ENCODE measurements at regions not wholly inside any gene's neighbourhood (a gene's known extent, or its start where the extent isn't known, plus 50 kb on each side); places are given as distances from the start of the nearest gene placed in this dataset.

GRCh38 chr5:52668544-52669185 lies 119.1 kb upstream of the ITGA1 start:
- in situ Hi-C loops (cut with MboI; ENCODE audit: low sequenced_read_pairs), result no loop called here

DNA sequence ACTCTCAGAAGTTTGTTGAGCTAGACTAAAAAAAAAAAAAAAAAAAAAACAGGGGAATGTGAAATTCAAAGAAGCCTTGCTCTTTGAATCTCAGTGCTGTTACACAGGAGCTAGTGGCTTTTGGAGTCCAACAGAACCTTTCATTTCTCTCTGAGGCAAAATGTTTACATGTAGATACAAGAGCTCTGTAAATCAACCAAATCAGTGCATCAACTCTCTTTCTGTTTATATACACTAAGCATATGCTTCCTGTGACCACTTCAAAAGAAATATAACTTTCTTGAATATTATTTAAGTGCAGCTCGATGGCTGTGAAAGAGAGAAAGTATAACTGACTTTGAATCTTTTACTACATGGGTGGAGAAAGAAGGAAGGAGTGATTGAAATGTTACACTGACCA lies 115.3 kb upstream of the ITGA1 start:
- in situ Hi-C loops (cut with MboI; ENCODE audit: low sequenced_read_pairs), result no loop called here

DNA sequence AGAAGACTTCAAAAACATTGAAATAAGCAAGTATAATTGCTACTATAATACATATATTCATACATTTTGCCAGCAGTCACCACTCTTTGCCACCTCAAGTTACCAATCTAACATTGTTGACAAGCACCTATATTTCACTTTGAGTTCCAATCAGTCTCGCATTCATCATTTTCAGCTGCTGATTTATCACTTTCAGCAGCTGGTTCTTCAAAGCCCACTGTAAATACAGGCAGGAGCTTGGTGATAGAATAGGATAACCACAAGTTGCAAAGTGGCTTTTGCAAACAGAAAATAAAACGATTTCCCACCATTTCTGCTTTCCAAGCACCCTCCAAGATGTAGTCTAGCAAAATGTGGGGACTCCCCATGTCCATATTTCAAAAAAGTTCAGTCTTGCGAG lies 114.2 kb upstream of the ITGA1 start:
- in situ Hi-C loops (cut with MboI; ENCODE audit: low sequenced_read_pairs), result no loop called here

DNA sequence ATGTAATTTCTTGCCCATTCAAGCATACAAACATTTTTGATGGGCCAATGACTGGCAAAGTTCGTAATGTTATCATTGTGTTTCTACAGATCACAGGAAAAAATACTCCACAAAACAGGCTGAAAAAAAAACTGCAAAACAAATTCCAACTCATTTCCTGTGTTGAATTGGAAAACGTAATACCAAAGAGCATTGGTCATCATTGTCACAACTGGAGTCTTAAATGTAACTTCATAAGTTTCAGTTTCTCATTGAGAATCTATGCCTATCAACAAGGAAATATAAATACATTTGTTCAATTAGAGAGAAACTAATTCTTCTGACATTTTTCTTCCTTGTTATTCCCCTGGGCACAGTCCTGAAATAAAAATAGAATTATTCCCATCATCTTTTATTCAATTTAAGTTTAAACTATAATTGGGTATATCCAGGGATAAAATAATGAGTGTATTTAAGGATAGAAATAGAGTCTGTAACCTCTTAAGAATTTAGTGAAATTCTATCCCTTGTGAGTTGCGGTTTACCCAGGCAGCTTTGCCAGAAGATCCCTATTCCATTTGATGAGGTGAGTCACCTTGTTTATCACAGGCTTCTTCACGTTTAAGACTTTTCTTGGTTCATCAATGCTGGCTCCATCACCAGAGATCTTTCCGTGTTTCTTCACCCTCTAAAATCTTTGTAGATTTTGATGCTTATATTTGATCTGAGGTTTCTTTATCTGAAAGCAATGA lies 112.7 kb upstream of the ITGA1 start:
- in situ Hi-C loops (cut with MboI; ENCODE audit: low sequenced_read_pairs), result loop anchor here (25.0 kb wide), 1 partner anchor 237 kb away; no protein-coding TSS in a partner anchor

DNA sequence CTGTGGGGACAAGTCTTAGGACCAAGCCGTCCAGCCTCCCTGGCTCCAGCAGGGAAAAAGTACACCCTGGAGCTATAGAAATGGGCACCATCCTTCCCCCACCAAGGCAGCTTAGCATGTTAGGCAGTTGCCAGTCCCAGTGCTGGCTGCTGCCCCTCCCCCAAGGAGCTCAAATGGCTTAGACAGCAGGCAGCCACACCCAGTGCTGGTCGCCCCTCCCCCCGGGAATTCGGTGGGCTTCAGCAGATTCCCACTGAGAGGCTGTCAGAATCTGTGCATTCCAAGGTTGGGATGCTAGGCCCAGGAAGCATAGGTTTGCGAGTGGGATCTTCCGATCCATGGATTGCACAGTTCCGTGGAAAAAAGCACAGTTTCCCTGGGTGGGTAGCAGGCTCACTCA lies 105.2 kb upstream of the ITGA1 start:
- in situ Hi-C loops (cut with MboI; ENCODE audit: low sequenced_read_pairs), result loop anchor here (25.0 kb wide), 1 partner anchor 230 kb away; no protein-coding TSS in a partner anchor

DNA sequence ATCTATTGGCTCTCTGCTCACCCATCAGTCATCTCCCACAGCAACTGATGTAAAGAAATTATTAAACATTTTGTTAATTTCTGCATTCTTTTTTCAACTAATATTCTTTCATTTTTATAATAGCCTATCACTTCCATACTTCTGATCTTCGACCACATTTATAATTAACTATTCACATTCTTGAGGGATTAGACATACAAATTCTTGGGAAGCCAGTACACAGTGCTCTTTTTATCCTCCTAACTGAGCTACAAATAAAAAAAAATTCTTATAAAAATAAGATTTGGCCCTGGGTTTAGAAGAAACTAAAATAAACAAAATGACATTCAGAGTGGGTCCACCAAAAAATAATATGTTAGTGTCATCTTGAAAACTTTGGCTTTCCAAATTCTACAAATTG lies 103.7 kb upstream of the ITGA1 start:
- in situ Hi-C loops (cut with MboI; ENCODE audit: low sequenced_read_pairs), result loop anchor here (25.0 kb wide), 1 partner anchor 228 kb away; no protein-coding TSS in a partner anchor

GRCh38 chr5:52685566-52685965 lies 102.2 kb upstream of the ITGA1 start:
- in situ Hi-C loops (cut with MboI; ENCODE audit: low sequenced_read_pairs), result loop anchor here (25.0 kb wide), 1 partner anchor 227 kb away; no protein-coding TSS in a partner anchor

GRCh38 chr5:52685971-52686370 lies 101.7 kb upstream of the ITGA1 start:
- in situ Hi-C loops (cut with MboI; ENCODE audit: low sequenced_read_pairs), result loop anchor here (25.0 kb wide), 1 partner anchor 226 kb away; no protein-coding TSS in a partner anchor

DNA sequence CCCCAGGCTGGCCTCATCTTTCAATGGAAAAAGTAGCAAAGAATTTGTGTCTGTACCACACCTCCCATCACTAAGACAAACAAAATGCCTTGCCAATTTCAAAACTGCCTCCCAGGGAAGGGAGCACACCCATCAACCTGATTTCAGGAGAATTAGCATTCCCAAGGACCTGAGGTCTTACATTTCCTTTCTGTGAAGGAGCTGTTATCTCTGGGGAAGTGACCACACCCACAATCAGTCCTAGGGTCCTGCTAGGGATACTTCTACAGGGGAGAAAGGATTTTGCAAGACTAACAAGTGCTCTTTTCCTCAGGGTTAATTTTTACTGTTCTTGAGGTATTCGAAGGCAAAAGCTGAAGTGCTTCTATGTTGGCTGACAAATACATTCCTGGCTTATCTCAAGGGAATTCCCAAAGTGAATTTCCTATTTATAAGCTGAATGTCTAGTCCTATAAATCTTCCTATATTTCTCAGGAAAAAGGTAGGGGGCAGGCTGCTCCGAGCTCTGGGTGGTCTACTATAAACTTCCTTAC lies 97.4 kb upstream of the ITGA1 start:
- in situ Hi-C loops (cut with MboI; ENCODE audit: low sequenced_read_pairs), result loop anchor here (25.0 kb wide), 1 partner anchor 222 kb away; no protein-coding TSS in a partner anchor

DNA sequence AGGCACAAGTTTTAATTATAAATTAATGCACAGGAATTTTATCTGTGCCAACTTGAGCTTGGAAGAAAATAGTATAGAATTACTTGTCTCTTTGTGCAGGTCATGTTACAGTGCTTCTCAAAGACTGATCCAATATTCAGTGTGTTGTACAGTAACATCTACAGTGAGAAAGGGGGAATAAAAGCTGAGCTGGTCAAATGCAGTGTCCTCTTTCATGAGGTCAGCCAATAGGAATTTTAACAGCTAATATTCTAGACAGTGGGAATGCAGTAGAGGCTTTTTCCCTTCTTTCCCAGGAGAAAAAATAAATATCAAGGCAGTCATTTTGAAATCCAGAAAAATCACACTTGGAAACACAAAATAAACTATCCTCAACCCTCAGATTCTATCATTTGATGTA lies 95.7 kb upstream of the ITGA1 start:
- in situ Hi-C loops (cut with MboI; ENCODE audit: low sequenced_read_pairs), result loop anchor here (25.0 kb wide), 1 partner anchor 220 kb away; no protein-coding TSS in a partner anchor

GRCh38 chr5:52692606-52693005 lies 95.1 kb upstream of the ITGA1 start:
- in situ Hi-C loops (cut with MboI; ENCODE audit: low sequenced_read_pairs), result loop anchor here (25.0 kb wide), 1 partner anchor 220 kb away; no protein-coding TSS in a partner anchor

- in situ Hi-C loops (cut with MboI; ENCODE audit: low sequenced_read_pairs), result loop anchor here (25.0 kb wide), 1 partner anchor 219 kb away; no protein-coding TSS in a partner anchor
These were observed 94.4 kb upstream of the ITGA1 start for GRCh38 chr5:52693280-52693679.

DNA sequence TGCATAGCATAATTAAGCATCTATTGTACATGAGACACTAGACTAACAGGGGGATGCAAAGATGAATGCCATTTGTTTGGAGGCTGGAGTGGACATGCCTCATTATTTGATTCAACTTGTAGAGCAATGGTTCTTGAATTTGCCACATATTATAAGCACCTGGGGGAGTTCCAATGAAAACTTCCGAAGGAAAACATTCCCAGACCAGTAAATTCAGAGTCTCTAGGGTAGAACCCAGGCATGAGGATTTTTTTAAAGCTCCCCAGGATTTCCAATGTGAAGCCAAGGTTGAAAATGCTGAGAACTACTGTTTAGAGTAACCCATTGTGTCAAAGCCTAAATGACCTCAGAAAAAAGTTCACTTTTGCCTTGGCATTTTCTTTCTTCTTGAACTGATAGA lies 93.9 kb upstream of the ITGA1 start:
- in situ Hi-C loops (cut with MboI; ENCODE audit: low sequenced_read_pairs), result loop anchor here (25.0 kb wide), 1 partner anchor 218 kb away; no protein-coding TSS in a partner anchor

DNA sequence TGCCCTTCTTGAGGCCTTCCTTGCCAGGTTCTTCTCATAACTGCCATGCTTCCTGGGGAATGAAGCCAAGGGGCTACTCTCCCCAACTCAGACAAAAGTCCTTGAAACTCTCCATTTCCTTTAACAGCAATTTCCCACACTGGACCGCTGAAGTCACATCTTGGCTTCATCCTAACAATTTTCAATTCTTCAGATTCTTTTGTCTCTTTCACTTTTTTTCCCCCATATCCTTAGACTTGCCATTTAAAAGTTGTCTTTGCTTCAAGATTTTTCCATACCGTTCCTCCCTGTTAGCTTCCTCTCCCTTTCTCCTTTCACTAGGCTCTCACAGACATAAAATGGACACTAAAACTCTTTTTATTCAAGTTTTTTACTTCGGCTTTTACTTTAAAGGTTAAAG lies 93.1 kb upstream of the ITGA1 start:
- in situ Hi-C loops (cut with MboI; ENCODE audit: low sequenced_read_pairs), result loop anchor here (25.0 kb wide), 1 partner anchor 218 kb away; no protein-coding TSS in a partner anchor

- in situ Hi-C loops (cut with MboI; ENCODE audit: low sequenced_read_pairs), result no loop called here
These were observed 84.8 kb upstream of the ITGA1 start for GRCh38 chr5:52702877-52703276.

GRCh38 chr5:52703321-52703720 lies 84.4 kb upstream of the ITGA1 start:
- in situ Hi-C loops (cut with MboI; ENCODE audit: low sequenced_read_pairs), result no loop called here

- in situ Hi-C loops (cut with MboI; ENCODE audit: low sequenced_read_pairs), result no loop called here
These were observed 82.0 kb upstream of the ITGA1 start for GRCh38 chr5:52705720-52706119.

DNA sequence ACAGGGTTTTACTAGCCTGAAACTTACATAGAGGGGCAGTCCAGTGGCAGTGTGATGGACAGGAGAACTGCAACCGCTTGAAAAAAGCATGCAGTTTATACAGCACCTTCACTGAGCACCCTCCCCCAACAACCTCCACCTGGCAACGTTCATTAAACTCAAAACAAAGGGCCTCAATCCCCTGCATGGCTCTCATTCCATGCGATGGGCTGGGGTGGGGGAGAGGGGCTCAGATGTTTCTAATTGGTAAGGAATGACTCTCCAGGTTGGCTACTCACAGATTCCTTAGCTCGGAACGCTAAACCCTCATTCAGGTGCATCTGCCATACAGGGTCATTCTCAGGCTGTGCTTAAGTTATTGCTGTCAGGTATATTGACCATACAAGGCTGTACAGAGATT lies 80.9 kb upstream of the ITGA1 start:
- in situ Hi-C loops (cut with MboI; ENCODE audit: low sequenced_read_pairs), result no loop called here

- in situ Hi-C loops (cut with MboI; ENCODE audit: low sequenced_read_pairs), result no loop called here
These were observed 80.1 kb upstream of the ITGA1 start for GRCh38 chr5:52707616-52708015.

DNA sequence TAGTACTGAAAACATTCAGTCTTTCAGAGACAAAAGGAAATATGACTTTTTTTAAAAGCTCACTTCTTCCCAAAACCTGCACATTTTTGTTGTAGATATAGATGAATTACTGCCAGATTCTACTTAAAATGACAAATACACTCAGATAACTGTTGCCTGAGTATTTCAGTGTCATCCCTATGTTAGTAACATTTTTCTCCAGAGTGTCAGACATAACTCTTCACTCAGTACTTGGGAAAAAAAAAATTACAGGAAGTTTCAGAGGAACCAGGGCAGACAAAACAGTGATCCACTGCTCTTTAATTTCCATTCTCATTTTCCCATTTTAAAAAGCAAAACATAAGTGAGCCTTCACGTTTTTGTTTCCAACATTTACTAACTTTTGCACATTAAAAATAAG lies 79.3 kb upstream of the ITGA1 start:
- in situ Hi-C loops (cut with MboI; ENCODE audit: low sequenced_read_pairs), result no loop called here

- in situ Hi-C loops (cut with MboI; ENCODE audit: low sequenced_read_pairs), result no loop called here
These were observed 78.4 kb upstream of the ITGA1 start for GRCh38 chr5:52709167-52709925.

All from HL-60/S4 treated with retinoic acid at 250 ng/mL for 4 days and 3 days (cell line).